K562 (cell line): ENCODE measurements at regions not wholly inside any gene's neighbourhood (a gene's known extent, or its start where the extent isn't known, plus 50 kb on each side); places are given as distances from the start of the nearest gene placed in this dataset.

Source experiments
- ATAC-seq: fragments of 200-7000 bp; cut with Tn5 transposase; 3 replicates; pipeline ENCODE4 v1.9.1; 2020; ENCODE audit warnings: moderate library complexity
- BruUV-seq: library from RNA; stranded (reverse); fragments of 400-500 nt; replicated peaks from 2 replicates; lab custom pipeline; 2021; lab: Mats Ljungman, UMichigan
- CTCF ChIA-PET: fragments of 300-600 bp; formaldehyde crosslinking; extraction: SDS; loops from one replicate; lab custom pipeline; 2021; ENCODE audit warnings: low intra/inter-chr PET ratio; lab: Yijun Ruan, JAX
- POLR2A ChIA-PET: fragments of 300-600, 350-650 bp; sonication (Branson Sonifier 250); formaldehyde crosslinking; extraction: SDS; loops from one replicate; lab custom pipeline; 2021; ENCODE audit warnings: antibody characterized with exemption, inconsistent platforms; lab: Yijun Ruan, JAX
- DNase-seq, 4 experiments: peaks; one replicate each; pipeline versions ENCODE4 v3.0.0 to v3.0.0-alpha.2; 2011 to 2018; ENCODE audit warnings: low spot score in 3 of 4, mixed read lengths in 3 of 4; ENCODE audit errors: extremely low read depth in 1 of 4
- FAIRE-seq: peaks from 2 replicates; lab custom pipeline; 2011; peaks lifted over from hg19 to GRCh38; lab: Jason Lieb, UNC
- H2AFZ ChIP-seq: 2 replicates; pipeline ENCODE4 v1.6.0; 2011; ENCODE audit warnings: low read depth, low read length, control low read depth, inconsistent platforms
- H3K27ac ChIP-seq: fragments of 200-600 bp; 3 replicates; pipeline ENCODE4 v1.8.0; 2011; ENCODE audit warnings: low read depth, mild to moderate bottlenecking, control low read depth, inconsistent platforms, low read length, moderate library complexity, mixed read lengths; ENCODE audit errors: extremely low read depth
- H3K27me3 ChIP-seq, 2 experiments: fragments of 300-600 bp in 1 of 2; 2 replicates in 1 of 2; 3 replicates in 1 of 2; pipeline versions ENCODE4 v1.6.0 to v1.8.0; 2011; ENCODE audit warnings: inconsistent platforms in 2 of 2, low read length in 2 of 2, mild to moderate bottlenecking in 1 of 2, mixed read lengths in 1 of 2, moderate library complexity in 1 of 2; ENCODE audit not compliant: control insufficient read depth in 2 of 2, insufficient read depth in 2 of 2
- H3K36me3 ChIP-seq: fragments of 300-600 bp; 3 replicates; pipeline ENCODE4 v1.8.0; 2011; ENCODE audit warnings: mild to moderate bottlenecking, low read length, inconsistent platforms; ENCODE audit not compliant: control insufficient read depth, insufficient read depth
- H3K4me1 ChIP-seq, 2 experiments: fragments of 200-600 bp in 1 of 2; replicated peaks in 1 of 2; 2 replicates in 1 of 2; 3 replicates in 1 of 2; pipeline versions ENCODE4 v1.5.1 to v1.8.0; 2011; ENCODE audit warnings: inconsistent platforms in 2 of 2, low read length in 2 of 2, mild to moderate bottlenecking in 1 of 2, mixed read lengths in 1 of 2, moderate library complexity in 1 of 2; ENCODE audit not compliant: control insufficient read depth in 2 of 2, insufficient read depth in 2 of 2
- H3K4me2 ChIP-seq: 2 replicates; pipeline ENCODE4 v1.6.1; 2011; ENCODE audit warnings: low read length, control low read depth, inconsistent platforms, mixed read lengths; ENCODE audit not compliant: insufficient read depth
- H3K4me3 ChIP-seq: fragments of 200-600 bp; sonication (generic), shearing (Covaris generic); 2 replicates; pipeline ENCODE4 v1.5.1; 2016; ENCODE audit warnings: control low read depth, inconsistent platforms
- H3K79me2 ChIP-seq: fragments of 200-600 bp; 3 replicates; pipeline ENCODE4 v1.8.0; 2011; ENCODE audit warnings: low read length, inconsistent platforms; ENCODE audit not compliant: control insufficient read depth, insufficient read depth
- H3K9ac ChIP-seq, 2 experiments: 2 replicates each; pipeline versions ENCODE4 v1.6.0 to v1.6.1; 2011; ENCODE audit warnings: low read depth in 2 of 2, low read length in 2 of 2, control low read depth in 1 of 2, inconsistent platforms in 1 of 2, mild to moderate bottlenecking in 1 of 2, mixed read lengths in 1 of 2; ENCODE audit not compliant: insufficient read depth in 1 of 2
- H3K9me1 ChIP-seq: one replicate; pipeline ENCODE4 v1.6.0; 2011; ENCODE audit warnings: inconsistent platforms, mild to moderate bottlenecking, low read length, moderate library complexity; ENCODE audit not compliant: control insufficient read depth, insufficient read depth
- H3K9me3 ChIP-seq: replicated peaks from 2 replicates; pipeline ENCODE4 v1.5.1; 2011; ENCODE audit warnings: low read depth, low read length, inconsistent platforms; ENCODE audit not compliant: control insufficient read depth, insufficient read depth
- H4K20me1 ChIP-seq: replicated peaks from 2 replicates; pipeline ENCODE4 v1.6.1; 2011; ENCODE audit warnings: low read length, inconsistent platforms, mixed read lengths; ENCODE audit not compliant: control insufficient read depth, insufficient read depth
- EHMT2 ChIP-seq: fragments of 450-650 bp; IDR thresholded peaks from 2 replicates; pipeline ENCODE4 v1.6.1; 2018; ENCODE audit warnings: antibody characterized with exemption
- ESRRB ChIP-seq: fragments of 250-450 bp; sonication (Bioruptor Pico); IDR thresholded peaks from 2 replicates; pipeline ENCODE4 v1.5.0; 2020; ENCODE audit warnings: mild to moderate bottlenecking, moderate library complexity, borderline replicate concordance
- FOXK2 ChIP-seq, 2 experiments: fragments of 450-650 bp; IDR thresholded peaks in 1 of 2; conservative IDR thresholded peaks in 1 of 2; 2 replicates each; pipeline ENCODE4 v1.6.1; 2016; ENCODE audit warnings: low read depth in 2 of 2, mild to moderate bottlenecking in 1 of 2
- GTF2E2 ChIP-seq: fragments of 200-800 bp; sonication (Bioruptor generic); IDR thresholded peaks from 2 replicates; pipeline ENCODE4 v1.6.1; 2016; ENCODE audit warnings: missing genetic modification characterization, missing compliant biosample characterization
- HNRNPK ChIP-seq: fragments of 200-400 bp; formaldehyde crosslinking; IDR thresholded peaks from one replicate; pipeline ENCODE4 v1.6.1; 2018; ENCODE audit warnings: mild to moderate bottlenecking, low read depth, low read length; ENCODE audit not compliant: poor library complexity, severe bottlenecking
- HNRNPLL ChIP-seq: fragments of 200-400 bp; formaldehyde crosslinking; IDR thresholded peaks from 2 replicates; pipeline ENCODE4 v1.6.1; 2017; ENCODE audit warnings: low read length, low read depth, mild to moderate bottlenecking; ENCODE audit not compliant: poor library complexity, severe bottlenecking
- MLX ChIP-seq, 2 experiments: fragments of 450-650 bp in 1 of 2; sonication (generic) in 1 of 2; formaldehyde crosslinking; conservative IDR thresholded peaks; 2 replicates each; pipeline versions ENCODE4 v1.4.0 to v1.8.1; 2020 to 2022; ENCODE audit warnings: mild to moderate bottlenecking in 1 of 2, missing genetic modification reagents in 1 of 2
- NFATC3 ChIP-seq: fragments of 450-650 bp; IDR thresholded peaks from 2 replicates; pipeline ENCODE4 v1.6.1; 2017; ENCODE audit warnings: mild to moderate bottlenecking
- RBM15 ChIP-seq: fragments of 200-400 bp; formaldehyde crosslinking; IDR thresholded peaks from 2 replicates; pipeline ENCODE4 v1.6.1; 2018; ENCODE audit warnings: mild to moderate bottlenecking, low read length, moderate library complexity; ENCODE audit not compliant: insufficient read depth
- SREBF1 ChIP-seq: fragments of 150-350 bp; IDR thresholded peaks from 2 replicates; pipeline ENCODE4 v1.6.1; 2014; ENCODE audit warnings: antibody characterized with exemption, low read depth, low read length, borderline replicate concordance
- TAF7 ChIP-seq: fragments of 450-650 bp; IDR thresholded peaks from 2 replicates; pipeline ENCODE4 v1.6.1; 2016; ENCODE audit warnings: missing genetic modification characterization, missing compliant biosample characterization
- TBL1XR1 ChIP-seq, 2 experiments: IDR thresholded peaks; 2 replicates each; pipeline ENCODE4 v1.6.1; 2012; ENCODE audit warnings: improper control_type of control experiment in 2 of 2, low read length in 2 of 2, mild to moderate bottlenecking in 1 of 2
- YY1 ChIP-seq, 3 experiments: IDR thresholded peaks; 2 replicates each; pipeline ENCODE4 v1.6.1; 2011; ENCODE audit warnings: low read length in 2 of 3, mild to moderate bottlenecking in 2 of 3, moderate library complexity in 2 of 3, borderline replicate concordance in 1 of 3, control low read depth in 1 of 3, low read depth in 1 of 3; ENCODE audit not compliant: insufficient read depth in 3 of 3, insufficient replicate concordance in 2 of 3, control insufficient read depth in 1 of 3, insufficient read length in 1 of 3; ENCODE audit errors: extremely low read depth in 1 of 3
- ZNF609 ChIP-seq: sonication (generic); formaldehyde crosslinking; IDR thresholded peaks from 2 replicates; pipeline ENCODE4 v1.8.1; 2023; ENCODE audit warnings: missing genetic modification reagents, mild to moderate bottlenecking, borderline replicate concordance
- ZNF79 ChIP-seq: fragments of 250-450 bp; sonication (Bioruptor Pico); IDR thresholded peaks from 2 replicates; pipeline ENCODE4 v1.4.0; 2020; ENCODE audit warnings: low read depth, mild to moderate bottlenecking, moderate library complexity
- WGBS: fragments of 100-300 bp; shearing (Covaris generic); methylation state at CpG from one replicate; pipeline ENCODE4 v1.1.6; 2016; ENCODE audit warnings: low coverage, mixed read lengths; ENCODE audit not compliant: insufficient coverage; ENCODE audit errors: missing lambda C conversion rate; 5-methylcytosine and 5-hydroxymethylcytosine counted together
- in situ Hi-C: fragments of 300-500 bp; cut with MboI; formaldehyde crosslinking; loops from 4 replicates; pipeline ENCODE4 v1.15.0; 2018; ENCODE audit warnings: inconsistent platforms, mixed read lengths
- intact Hi-C: fragments of 100-400 bp; cut with micrococcal nuclease; formaldehyde crosslinking; loops from 2 replicates; pipeline ENCODE4 v1.14.2; 2022

- no peak for TF ChIP-seq ZNF609 (CRISPR knock-in tag)
- no peak for TF ChIP-seq YY1 (IDR thresholded peaks at IDR 0.05; ENCODE audit: borderline replicate concordance in 1 of 3, control insufficient read depth in 1 of 3, extremely low read depth in 1 of 3, insufficient read depth in 3 of 3, insufficient read length in 1 of 3, insufficient replicate concordance in 2 of 3, low read depth in 1 of 3, low read length in 2 of 3)
- no peak for TF ChIP-seq HNRNPK
- no peak for TF ChIP-seq TBL1XR1 (IDR thresholded peaks at IDR 0.05; ENCODE audit: low read length in 2 of 2)
Observed at GRCh38 chr13:104385404-104385803, 1319.2 kb upstream of the SLC10A2 start (continued).

- H3K27me3 ChIP-seq: no peaks in the 10 kb centered on the region
- ATAC-seq (no peak), DNase-seq (no peak), FAIRE-seq (no peak)
- WGBS: 9% methylated on average over 1 of the region's 1 CpG
- no peaks in the 10 kb centered on the region for H3K79me2 ChIP-seq
- no peaks in the 10 kb centered on the region for H3K36me3 ChIP-seq
- no peak overlapping the region for H3K4me3 ChIP-seq
- ChIA-PET CTCF (no interaction called here), POLR2A (no interaction called here)
- no TSS peak for BruUV-seq
- no peaks in the 10 kb centered on the region for H3K9me3 ChIP-seq
- no peak overlapping the region for H3K27ac ChIP-seq
- no peaks in the 10 kb centered on the region for H4K20me1 ChIP-seq
- intact Hi-C loops (no loop called here), in situ Hi-C loops (no loop called here)
- H3K4me2 ChIP-seq: no peak overlapping the region
- no peak overlapping the region for H3K9ac ChIP-seq
- no peaks in the 10 kb centered on the region for H3K4me1 ChIP-seq
- no peak overlapping the region for H2AFZ ChIP-seq
- H3K9me1 ChIP-seq: no peaks in the 10 kb centered on the region
- TF ChIP-seq RBM15 (no peak), FOXK2 (conservative IDR thresholded peaks at IDR 0.05 in 1 of 2, IDR thresholded peaks at IDR 0.05 in 1 of 2; ENCODE audit: low read depth in 2 of 2) (no peak), SREBF1 (no peak), HNRNPLL (no peak), ZNF79 (CRISPR knock-in tag) (no peak), GTF2E2 (tag) (no peak), MLX (CRISPR knock-in tag; conservative IDR thresholded peaks at IDR 0.05) (no peak), NFATC3 (no peak), EHMT2 (no peak), TAF7 (tag) (no peak), ESRRB (CRISPR knock-in tag) (no peak)
Observed at GRCh38 chr13:104382951-104383350, 1316.7 kb upstream of the SLC10A2 start.
